IMR-90 (cell line): ENCODE measurements at regions not wholly inside any gene's neighbourhood (a gene's known extent, or its start where the extent isn't known, plus 50 kb on each side); places are given as distances from the start of the nearest gene placed in this dataset.

Experiments used
- ATAC-seq: fragments of 200-7000 bp; cut with Tn5 transposase; 2 replicates; pipeline ENCODE4 v1.9.1; 2020; ENCODE audit warnings: low read depth, mild to moderate bottlenecking, moderate library complexity
- BruUV-seq: library from RNA; stranded (reverse); fragments of 400-500 nt; replicated peaks from 2 replicates; lab custom pipeline; 2021; lab: Mats Ljungman, UMichigan
- CTCF ChIA-PET: fragments of 300-600 bp; formaldehyde crosslinking; extraction: SDS; loops from one replicate; lab custom pipeline; 2021; ENCODE audit warnings: antibody characterized with exemption; lab: Yijun Ruan, JAX
- POLR2A ChIA-PET: fragments of 300-600 bp; sonication (Branson Sonifier 250); formaldehyde crosslinking; loops from one replicate; lab custom pipeline; 2022; ENCODE audit warnings: antibody characterized with exemption; ENCODE audit not compliant: unreplicated experiment; lab: Charles Lee
- DNase-seq: peaks from one replicate; pipeline ENCODE4 v3.0.0; 2013
- H2AFZ ChIP-seq: replicated peaks from 2 replicates; pipeline ENCODE3; 2013; ENCODE audit warnings: low read length, mild to moderate bottlenecking; ENCODE audit not compliant: poor library complexity
- H2AK5ac ChIP-seq: 2 replicates; pipeline ENCODE4 v1.6.1; 2013; ENCODE audit warnings: low read depth, low read length, inconsistent platforms
- H2AK9ac ChIP-seq: replicated peaks from 2 replicates; pipeline ENCODE3; 2013; ENCODE audit warnings: mild to moderate bottlenecking, low read depth, low read length, moderate library complexity; ENCODE audit not compliant: poor library complexity
- H2BK120ac ChIP-seq: 2 replicates; pipeline ENCODE4 v1.6.1; 2013; ENCODE audit warnings: low read depth, low read length, inconsistent platforms
- H2BK15ac ChIP-seq: 3 replicates; pipeline ENCODE4 v1.6.1; 2013; ENCODE audit warnings: low read depth, low read length, inconsistent platforms
- H2BK20ac ChIP-seq: 2 replicates; pipeline ENCODE4 v1.6.1; 2013; ENCODE audit warnings: low read depth, mild to moderate bottlenecking, inconsistent platforms, low read length, moderate library complexity
- H2BK5ac ChIP-seq: 2 replicates; pipeline ENCODE4 v1.6.1; 2013; ENCODE audit warnings: mild to moderate bottlenecking, low read depth, low read length, inconsistent platforms; ENCODE audit not compliant: poor library complexity, severe bottlenecking
- H3K14ac ChIP-seq: replicated peaks from 2 replicates; pipeline ENCODE4 v1.6.1; 2013; ENCODE audit warnings: low read depth, low read length, inconsistent platforms
- H3K18ac ChIP-seq: 2 replicates; pipeline ENCODE4 v1.6.1; 2013; ENCODE audit warnings: low read depth, low read length, control low read depth
- H3K23ac ChIP-seq: 2 replicates; pipeline ENCODE4 v1.6.1; 2013; ENCODE audit warnings: low read depth, low read length, inconsistent platforms
- H3K27ac ChIP-seq: 2 replicates; pipeline ENCODE4 v1.5.1; 2013; ENCODE audit warnings: mild to moderate bottlenecking, control low read depth, low read length; ENCODE audit not compliant: insufficient read depth
- H3K27me3 ChIP-seq: 2 replicates; pipeline ENCODE4 v1.6.1; 2013; ENCODE audit warnings: low read length; ENCODE audit not compliant: control insufficient read depth, insufficient read depth
- H3K36me3 ChIP-seq: 2 replicates; pipeline ENCODE4 v1.6.1; 2013; ENCODE audit warnings: low read length, mixed read lengths; ENCODE audit not compliant: control insufficient read depth, insufficient read depth
- H3K4ac ChIP-seq: 2 replicates; pipeline ENCODE4 v1.6.1; 2013; ENCODE audit warnings: low read depth, low read length, inconsistent platforms
- H3K4me1 ChIP-seq: 2 replicates; pipeline ENCODE4 v1.6.1; 2013; ENCODE audit warnings: low read length, mixed read lengths; ENCODE audit not compliant: control insufficient read depth, insufficient read depth
- H3K4me2 ChIP-seq: 2 replicates; pipeline ENCODE4 v1.6.1; 2013; ENCODE audit warnings: low read depth, mild to moderate bottlenecking, control low read depth, low read length, moderate library complexity
- H3K4me3 ChIP-seq: 2 replicates; pipeline ENCODE4 v1.5.1; 2013; ENCODE audit warnings: low read depth, mild to moderate bottlenecking, control low read depth, low read length, moderate library complexity; ENCODE audit not compliant: insufficient read depth
- H3K56ac ChIP-seq: 2 replicates; pipeline ENCODE4 v1.6.1; 2013; ENCODE audit warnings: low read length, inconsistent platforms; ENCODE audit not compliant: insufficient read depth; ENCODE audit errors: extremely low read depth
- H3K79me1 ChIP-seq, 2 experiments: 2 replicates each; pipeline ENCODE4 v1.6.1; 2013; ENCODE audit warnings: low read length in 2 of 2, inconsistent platforms in 1 of 2, low read depth in 1 of 2
- H3K9ac ChIP-seq: 2 replicates; pipeline ENCODE4 v1.6.1; 2013; ENCODE audit warnings: low read depth, low read length, control low read depth
- H3K9me1 ChIP-seq: 2 replicates; pipeline ENCODE4 v1.6.1; 2013; ENCODE audit warnings: low read length, inconsistent platforms; ENCODE audit not compliant: insufficient read depth
- H3K9me3 ChIP-seq: 2 replicates; pipeline ENCODE4 v1.6.1; 2013; ENCODE audit warnings: low read length; ENCODE audit not compliant: control insufficient read depth, insufficient read depth
- H4K20me1 ChIP-seq: 2 replicates; pipeline ENCODE4 v1.6.1; 2013; ENCODE audit warnings: low read length, inconsistent platforms; ENCODE audit not compliant: insufficient read depth
- H4K5ac ChIP-seq: 2 replicates; pipeline ENCODE4 v1.6.1; 2013; ENCODE audit warnings: mild to moderate bottlenecking, low read depth, low read length, control low read depth
- H4K8ac ChIP-seq, 2 experiments: 2 replicates each; pipeline ENCODE4 v1.6.1; 2013; ENCODE audit warnings: low read depth in 2 of 2, low read length in 2 of 2, control low read depth in 1 of 2, inconsistent platforms in 1 of 2
- H4K91ac ChIP-seq: 2 replicates; pipeline ENCODE4 v1.6.1; 2013; ENCODE audit warnings: low read depth, low read length, inconsistent platforms; ENCODE audit not compliant: insufficient read depth
- FOS ChIP-seq: fragments of 150-350 bp; IDR thresholded peaks from 2 replicates; pipeline ENCODE4 v1.6.1; 2016; ENCODE audit warnings: low read depth, low read length
- MAFK ChIP-seq: IDR thresholded peaks from 2 replicates; pipeline ENCODE4 v1.6.1; 2012; ENCODE audit warnings: low read depth, low read length, improper control_type of control experiment
- NFE2L2 ChIP-seq: fragments of 150-350 bp; IDR thresholded peaks from 2 replicates; pipeline ENCODE4 v1.6.1; 2016; ENCODE audit warnings: low read depth, mild to moderate bottlenecking, low read length
- RCOR1 ChIP-seq: IDR thresholded peaks from 2 replicates; pipeline ENCODE4 v1.6.1; 2012; ENCODE audit warnings: mild to moderate bottlenecking, low read length, improper control_type of control experiment; ENCODE audit not compliant: insufficient replicate concordance
- RFX5 ChIP-seq: IDR thresholded peaks from 2 replicates; pipeline ENCODE4 v1.8.0; 2012; ENCODE audit warnings: low read depth, mild to moderate bottlenecking, low read length, moderate library complexity
- dilution Hi-C: fragments of 300-500 bp; cut with HindIII; formaldehyde crosslinking; loops from one replicate; pipeline ENCODE4 v1.14.3; 2018; ENCODE audit warnings: low sequenced_read_pairs; ENCODE audit not compliant: unreplicated experiment
- in situ Hi-C: fragments of 300-500 bp; cut with MboI; formaldehyde crosslinking; loops from 3 replicates; pipeline ENCODE4 v1.14.3; 2019; ENCODE audit warnings: low sequenced_read_pairs, inconsistent platforms, mixed read lengths
- intact Hi-C: fragments of 100-400 bp; cut with micrococcal nuclease; formaldehyde crosslinking; loops from 2 replicates; pipeline ENCODE4 v1.10.0; 2022

DNA sequence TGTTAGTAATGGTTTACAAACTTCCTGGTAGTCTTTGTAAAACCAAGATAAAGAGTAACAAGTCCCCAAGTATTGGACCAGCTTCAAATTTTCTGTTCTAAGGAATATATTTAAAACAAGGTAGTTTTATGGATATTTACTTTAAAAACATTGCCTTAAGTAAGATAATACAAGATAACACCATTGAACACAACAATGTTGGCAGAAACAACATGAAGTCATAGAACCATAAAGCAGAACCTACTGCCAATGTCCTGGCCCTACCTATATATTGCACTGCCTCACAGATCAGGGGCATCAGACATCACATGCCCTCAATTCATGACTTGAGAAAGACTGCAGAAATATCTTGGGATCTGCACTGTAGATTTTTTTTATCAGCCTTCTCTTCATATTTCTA is 1176.2 kb downstream of the PCDH7 start:
- no peak for TF ChIP-seq FOS
- TF ChIP-seq RFX5, result no peak
- no peak for TF ChIP-seq MAFK
- TF ChIP-seq NFE2L2, result no peak
- TF ChIP-seq RCOR1, result no peak
- H4K8ac ChIP-seq, result no peak overlapping the region
- no TSS peak for BruUV-seq
- no peak overlapping the region for H3K14ac ChIP-seq
- H3K4me1 ChIP-seq, result no peaks in the 10 kb centered on the region
- no peaks in the 10 kb centered on the region for H3K9me1 ChIP-seq
- no peak overlapping the region for H3K23ac ChIP-seq
- H2BK5ac ChIP-seq, result no peak overlapping the region
- no peaks in the 10 kb centered on the region for H4K20me1 ChIP-seq
- no peak overlapping the region for H3K27ac ChIP-seq
- H3K4me2 ChIP-seq, result no peak overlapping the region
- no peak overlapping the region for H4K91ac ChIP-seq
- intact Hi-C loops, result no loop called here
- H3K27me3 ChIP-seq, result no peaks in the 10 kb centered on the region
- H3K36me3 ChIP-seq, result no peaks in the 10 kb centered on the region
- no peak overlapping the region for H4K5ac ChIP-seq
- no peak overlapping the region for H3K56ac ChIP-seq
- no peak overlapping the region for H3K9ac ChIP-seq
- ATAC-seq, result no peak
- DNase-seq, result no peak
- 0 out of 2 replicates have a peak, but pooled peaks cover 2% of the 10 kb centered on the region for H3K9me3 ChIP-seq
- no peak overlapping the region for H2AK5ac ChIP-seq
- no peak overlapping the region for H2BK20ac ChIP-seq
- no peak overlapping the region for H3K18ac ChIP-seq
- no peaks in the 10 kb centered on the region for H3K79me1 ChIP-seq
- H3K4ac ChIP-seq, result no peak overlapping the region
- POLR2A ChIA-PET, result no interaction called here
- CTCF ChIA-PET, result no interaction called here
- dilution Hi-C loops, result no loop called here
- in situ Hi-C loops, result no loop called here
- H2AK9ac ChIP-seq, result no peak overlapping the region
- no peak overlapping the region for H2BK15ac ChIP-seq
- no peak overlapping the region for H2BK120ac ChIP-seq
- no peak overlapping the region for H3K4me3 ChIP-seq
- no peak overlapping the region for H2AFZ ChIP-seq
